ENCODE measurements at regions not wholly inside any gene's neighbourhood (a gene's known extent, or its start where the extent isn't known, plus 50 kb on each side); places are given as distances from the start of the nearest gene placed in this dataset.

- no peak for ATAC-seq
- no peak for TF ChIP-seq SNAI2 (CRISPR knock-in tag; IDR thresholded peaks at IDR 0.05)
- no peak for TF ChIP-seq POU6F1 (CRISPR knock-in tag; IDR thresholded peaks at IDR 0.05; ENCODE audit: borderline replicate concordance, low read depth)
- TF ChIP-seq ZFP3 (CRISPR knock-in tag; IDR thresholded peaks at IDR 0.05), result no peak
- no peak for TF ChIP-seq ZNF565 (CRISPR knock-in tag; conservative IDR thresholded peaks at IDR 0.05; ENCODE audit: low read depth)
- no peak for TF ChIP-seq ZC3H10 (CRISPR knock-in tag; IDR thresholded peaks at IDR 0.05)
- TF ChIP-seq, protein P1, sequence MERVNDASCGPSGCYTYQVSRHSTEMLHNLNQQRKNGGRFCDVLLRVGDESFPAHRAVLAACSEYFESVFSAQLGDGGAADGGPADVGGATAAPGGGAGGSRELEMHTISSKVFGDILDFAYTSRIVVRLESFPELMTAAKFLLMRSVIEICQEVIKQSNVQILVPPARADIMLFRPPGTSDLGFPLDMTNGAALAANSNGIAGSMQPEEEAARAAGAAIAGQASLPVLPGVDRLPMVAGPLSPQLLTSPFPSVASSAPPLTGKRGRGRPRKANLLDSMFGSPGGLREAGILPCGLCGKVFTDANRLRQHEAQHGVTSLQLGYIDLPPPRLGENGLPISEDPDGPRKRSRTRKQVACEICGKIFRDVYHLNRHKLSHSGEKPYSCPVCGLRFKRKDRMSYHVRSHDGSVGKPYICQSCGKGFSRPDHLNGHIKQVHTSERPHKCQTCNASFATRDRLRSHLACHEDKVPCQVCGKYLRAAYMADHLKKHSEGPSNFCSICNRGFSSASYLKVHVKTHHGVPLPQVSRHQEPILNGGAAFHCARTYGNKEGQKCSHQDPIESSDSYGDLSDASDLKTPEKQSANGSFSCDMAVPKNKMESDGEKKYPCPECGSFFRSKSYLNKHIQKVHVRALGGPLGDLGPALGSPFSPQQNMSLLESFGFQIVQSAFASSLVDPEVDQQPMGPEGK (CRISPR knock-in tag; IDR thresholded peaks at IDR 0.05; ENCODE audit: borderline replicate concordance), result no peak
- no peak for TF ChIP-seq CSDC2 (CRISPR knock-in tag; IDR thresholded peaks at IDR 0.05)
- no peak for TF ChIP-seq ZFP30 (CRISPR knock-in tag; IDR thresholded peaks at IDR 0.05)
- TF ChIP-seq ESRRG (CRISPR knock-in tag; IDR thresholded peaks at IDR 0.05), result no peak
- no peak for TF ChIP-seq CREB5 (CRISPR knock-in tag; IDR thresholded peaks at IDR 0.05; ENCODE audit: low read depth)
- no peak for TF ChIP-seq RARB (CRISPR knock-in tag; IDR thresholded peaks at IDR 0.05)
- no peak for TF ChIP-seq TOX (CRISPR knock-in tag; IDR thresholded peaks at IDR 0.05; ENCODE audit: borderline replicate concordance)
- TF ChIP-seq ZNF70 (CRISPR knock-in tag; IDR thresholded peaks at IDR 0.05), result no peak
- TF ChIP-seq PPARA (CRISPR knock-in tag; IDR thresholded peaks at IDR 0.05; ENCODE audit: borderline replicate concordance), result no peak
- no peak for TF ChIP-seq ARNTL (CRISPR knock-in tag; IDR thresholded peaks at IDR 0.05; ENCODE audit: borderline replicate concordance, low read depth)
- no peak for TF ChIP-seq ISL1 (CRISPR knock-in tag; IDR thresholded peaks at IDR 0.05)
Measured at GRCh38 chr9:109981091-109981490, 201.1 kb downstream of the PALM2AKAP2 start.

GRCh38 chr9:109986521-109986991, 206.6 kb downstream of the PALM2AKAP2 start:
- peak; percentile 96 for ATAC-seq

More at GRCh38 chr9:109986521-109986991, 206.6 kb downstream of the PALM2AKAP2 start:
- TF ChIP-seq, protein P2, sequence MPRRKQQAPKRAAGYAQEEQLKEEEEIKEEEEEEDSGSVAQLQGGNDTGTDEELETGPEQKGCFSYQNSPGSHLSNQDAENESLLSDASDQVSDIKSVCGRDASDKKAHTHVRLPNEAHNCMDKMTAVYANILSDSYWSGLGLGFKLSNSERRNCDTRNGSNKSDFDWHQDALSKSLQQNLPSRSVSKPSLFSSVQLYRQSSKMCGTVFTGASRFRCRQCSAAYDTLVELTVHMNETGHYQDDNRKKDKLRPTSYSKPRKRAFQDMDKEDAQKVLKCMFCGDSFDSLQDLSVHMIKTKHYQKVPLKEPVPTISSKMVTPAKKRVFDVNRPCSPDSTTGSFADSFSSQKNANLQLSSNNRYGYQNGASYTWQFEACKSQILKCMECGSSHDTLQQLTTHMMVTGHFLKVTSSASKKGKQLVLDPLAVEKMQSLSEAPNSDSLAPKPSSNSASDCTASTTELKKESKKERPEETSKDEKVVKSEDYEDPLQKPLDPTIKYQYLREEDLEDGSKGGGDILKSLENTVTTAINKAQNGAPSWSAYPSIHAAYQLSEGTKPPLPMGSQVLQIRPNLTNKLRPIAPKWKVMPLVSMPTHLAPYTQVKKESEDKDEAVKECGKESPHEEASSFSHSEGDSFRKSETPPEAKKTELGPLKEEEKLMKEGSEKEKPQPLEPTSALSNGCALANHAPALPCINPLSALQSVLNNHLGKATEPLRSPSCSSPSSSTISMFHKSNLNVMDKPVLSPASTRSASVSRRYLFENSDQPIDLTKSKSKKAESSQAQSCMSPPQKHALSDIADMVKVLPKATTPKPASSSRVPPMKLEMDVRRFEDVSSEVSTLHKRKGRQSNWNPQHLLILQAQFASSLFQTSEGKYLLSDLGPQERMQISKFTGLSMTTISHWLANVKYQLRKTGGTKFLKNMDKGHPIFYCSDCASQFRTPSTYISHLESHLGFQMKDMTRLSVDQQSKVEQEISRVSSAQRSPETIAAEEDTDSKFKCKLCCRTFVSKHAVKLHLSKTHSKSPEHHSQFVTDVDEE (CRISPR knock-in tag; IDR thresholded peaks at IDR 0.05), result no peak
- TF ChIP-seq ZFP3 (CRISPR knock-in tag; IDR thresholded peaks at IDR 0.05) (no peak), TCF4 (CRISPR knock-in tag; IDR thresholded peaks at IDR 0.05; ENCODE audit: borderline replicate concordance) (no peak), ZNF565 (CRISPR knock-in tag; conservative IDR thresholded peaks at IDR 0.05; ENCODE audit: low read depth) (0 out of 2 replicates have a peak, but pooled peaks have one; percentile 23), ZC3H10 (CRISPR knock-in tag; IDR thresholded peaks at IDR 0.05) (peak; percentile 40; the same call in 1 of the 2 replicates), SNAI2 (CRISPR knock-in tag; IDR thresholded peaks at IDR 0.05) (no peak), BACH2 (CRISPR knock-in tag; IDR thresholded peaks at IDR 0.05; ENCODE audit: borderline replicate concordance) (no peak), ZNF8 (CRISPR knock-in tag; IDR thresholded peaks at IDR 0.05) (no peak), GLIS3 (CRISPR knock-in tag; IDR thresholded peaks at IDR 0.05) (no peak), ZNF70 (CRISPR knock-in tag; IDR thresholded peaks at IDR 0.05) (no peak), TOX (CRISPR knock-in tag; IDR thresholded peaks at IDR 0.05; ENCODE audit: borderline replicate concordance) (peak; percentile 93), CSRNP3 (CRISPR knock-in tag; IDR thresholded peaks at IDR 0.05) (0 out of 2 replicates have a peak, but pooled peaks have one; percentile 30), POU6F1 (CRISPR knock-in tag; IDR thresholded peaks at IDR 0.05; ENCODE audit: borderline replicate concordance, low read depth) (peak; percentile 89; the same call in 1 of the 2 replicates), PPARA (CRISPR knock-in tag; IDR thresholded peaks at IDR 0.05; ENCODE audit: borderline replicate concordance) (no peak), CSDC2 (CRISPR knock-in tag; IDR thresholded peaks at IDR 0.05) (no peak), RARB (CRISPR knock-in tag; IDR thresholded peaks at IDR 0.05) (peak; percentile 42; the same call in 1 of the 2 replicates), CREB5 (CRISPR knock-in tag; IDR thresholded peaks at IDR 0.05; ENCODE audit: low read depth) (peak; percentile 82), OSR1 (CRISPR knock-in tag; IDR thresholded peaks at IDR 0.05) (no peak), ARNTL (CRISPR knock-in tag; IDR thresholded peaks at IDR 0.05; ENCODE audit: borderline replicate concordance, low read depth) (no peak), ISL1 (CRISPR knock-in tag; IDR thresholded peaks at IDR 0.05) (peak; percentile 97), ESRRG (CRISPR knock-in tag; IDR thresholded peaks at IDR 0.05) (no peak), ZFP30 (CRISPR knock-in tag; IDR thresholded peaks at IDR 0.05) (no peak)
- TF ChIP-seq, protein P1 (CRISPR knock-in tag; IDR thresholded peaks at IDR 0.05; ENCODE audit: borderline replicate concordance), result peak; percentile 95
